ENCODE measurements at regions not wholly inside any gene's neighbourhood (a gene's known extent, or its start where the extent isn't known, plus 50 kb on each side); places are given as distances from the start of the nearest gene placed in this dataset.

- TF ChIP-seq CTCF (IDR thresholded peaks at IDR 0.05; ENCODE audit: low read length) (no peak), EZH2 (IDR thresholded peaks at IDR 0.05; ENCODE audit: borderline replicate concordance, low read length) (no peak)
Observed at GRCh38 chr3:8238432-8238831, 263.2 kb upstream of the LMCD1 start.

All from OCI-LY1 (cell line).